ENCODE measurements at regions not wholly inside any gene's neighbourhood (a gene's known extent, or its start where the extent isn't known, plus 50 kb on each side); places are given as distances from the start of the nearest gene placed in this dataset. TPM values are rescaled to one million over a fixed set of nuclear protein-coding genes. Genes with fewer than 3 reads are reported as not detected.

Small RNA genes lying in the stretch of these regions (small RNA-seq; reads per million reads assigned to genes)
- gene RF00019 (ENCODE audit: insufficient read length, low read depth, low replicate concordance): not detected
